HG02763 (cell line): ENCODE measurements at regions not wholly inside any gene's neighbourhood (a gene's known extent, or its start where the extent isn't known, plus 50 kb on each side); places are given as distances from the start of the nearest gene placed in this dataset.

Source experiments
- ATAC-seq: cut with Tn5 transposase; IDR thresholded peaks from one replicate; pipeline ENCODE4 v1.9.1; 2021; ENCODE audit warnings: mild to moderate bottlenecking, moderate library complexity; ENCODE audit not compliant: unreplicated experiment

GRCh38 chr1:239816081-239816782 lies 275.5 kb upstream of the FMN2 start:
- no peak for ATAC-seq

DNA sequence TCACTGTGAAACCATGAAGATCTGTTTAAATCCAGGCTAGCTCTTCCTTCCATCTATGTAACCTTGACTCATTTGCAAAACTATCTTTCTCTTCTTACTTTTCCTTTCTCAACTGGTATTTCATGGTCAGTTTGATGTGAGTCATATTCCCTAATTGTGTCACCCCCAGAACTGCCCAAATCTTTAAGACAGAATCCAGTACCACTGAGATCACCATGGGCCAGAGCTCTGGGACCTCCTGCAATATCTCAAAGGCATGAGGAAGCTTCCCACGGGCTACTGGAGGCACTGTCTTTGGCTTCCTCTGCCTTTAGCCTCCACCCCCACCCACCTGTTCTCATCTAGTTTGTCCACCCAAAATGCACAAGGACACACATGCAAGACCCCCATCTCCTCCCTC lies 274.4 kb upstream of the FMN2 start:
- no peak for ATAC-seq

GRCh38 chr1:239817801-239818200 lies 273.9 kb upstream of the FMN2 start:
- ATAC-seq: no peak

DNA sequence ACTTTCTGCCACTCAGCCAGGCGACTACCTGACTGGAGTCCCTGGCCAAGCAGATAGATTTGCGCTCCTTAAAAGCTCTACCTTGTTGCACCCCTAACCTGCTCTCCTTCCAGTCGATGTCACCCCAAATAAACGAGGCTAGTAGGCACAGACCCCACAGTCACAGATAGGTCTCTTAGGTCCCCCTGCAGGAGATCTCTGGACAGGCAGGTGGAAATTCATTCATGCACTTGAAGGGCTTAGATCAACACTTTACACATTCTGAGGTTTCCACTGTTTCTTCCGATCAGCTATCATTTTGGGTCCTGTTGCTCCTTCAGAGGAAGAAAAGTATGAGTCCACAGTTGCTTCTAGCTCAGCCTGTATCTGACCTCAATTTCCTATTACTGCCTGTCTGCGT lies 272.6 kb upstream of the FMN2 start:
- no peak for ATAC-seq

DNA sequence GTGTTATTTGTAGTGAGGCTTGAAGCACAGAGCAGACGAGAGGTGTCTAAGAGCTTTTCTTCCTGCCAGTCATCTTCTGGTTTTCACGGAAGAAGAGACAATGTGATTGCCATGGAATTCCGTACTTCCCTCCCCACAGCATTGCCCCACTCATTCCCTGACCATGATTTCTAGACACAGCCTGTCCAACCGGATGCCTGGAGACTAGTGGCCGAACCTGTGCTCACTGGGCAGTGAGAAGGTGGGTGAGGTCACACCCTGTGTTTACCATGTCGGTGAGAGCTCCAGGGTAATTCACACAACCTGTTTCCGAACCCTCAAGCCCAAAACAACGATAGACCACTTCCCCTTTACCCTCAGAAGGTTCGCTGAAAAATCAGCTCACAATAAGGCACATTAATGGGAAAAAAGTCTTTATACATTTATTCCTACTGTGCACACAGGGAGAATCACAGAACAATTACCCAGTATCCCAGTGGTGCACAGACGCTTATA lies 271.9 kb upstream of the FMN2 start:
- no peak for ATAC-seq

DNA sequence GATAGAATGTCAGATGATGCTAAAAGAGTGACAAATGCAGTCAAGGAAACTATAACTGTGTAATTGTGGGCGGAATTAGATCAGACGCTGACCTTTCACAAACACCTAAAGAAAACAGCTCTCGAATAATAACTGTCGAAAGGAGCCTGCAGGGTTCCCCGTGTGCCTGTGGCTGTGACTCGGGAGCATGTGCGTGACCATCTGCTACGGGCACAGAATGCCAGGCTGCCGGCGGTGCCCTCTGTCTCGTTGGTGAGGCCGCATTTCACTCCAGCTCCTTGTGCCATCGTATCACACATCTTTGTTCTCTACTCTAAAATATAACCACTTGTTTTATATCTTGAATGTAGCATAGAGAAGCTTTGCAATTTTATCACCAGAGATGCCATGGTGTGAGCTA lies 267.8 kb upstream of the FMN2 start:
- ATAC-seq: no peak

GRCh38 chr1:239826211-239826610 lies 265.5 kb upstream of the FMN2 start:
- no peak for ATAC-seq

DNA sequence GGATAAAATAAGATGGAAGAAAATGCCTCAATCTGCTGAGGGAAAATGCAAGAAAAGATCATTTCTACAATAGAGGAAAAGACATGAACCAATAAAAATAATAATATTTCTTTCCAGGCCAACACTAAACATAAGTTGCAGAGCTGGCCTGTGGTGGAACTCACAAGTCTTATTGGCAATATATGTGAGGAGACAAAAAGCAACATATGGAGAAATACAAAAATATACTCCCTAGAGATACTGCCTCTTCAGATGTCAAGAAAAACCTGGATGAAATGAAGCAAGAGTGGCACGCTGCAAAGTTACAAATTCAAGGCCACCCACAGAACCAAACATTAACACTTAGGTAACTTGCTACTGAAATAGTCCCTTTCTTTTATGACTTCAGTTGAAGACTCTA lies 264.9 kb upstream of the FMN2 start:
- no peak for ATAC-seq

GRCh38 chr1:239829535-239829934 lies 262.1 kb upstream of the FMN2 start:
- ATAC-seq: no peak

DNA sequence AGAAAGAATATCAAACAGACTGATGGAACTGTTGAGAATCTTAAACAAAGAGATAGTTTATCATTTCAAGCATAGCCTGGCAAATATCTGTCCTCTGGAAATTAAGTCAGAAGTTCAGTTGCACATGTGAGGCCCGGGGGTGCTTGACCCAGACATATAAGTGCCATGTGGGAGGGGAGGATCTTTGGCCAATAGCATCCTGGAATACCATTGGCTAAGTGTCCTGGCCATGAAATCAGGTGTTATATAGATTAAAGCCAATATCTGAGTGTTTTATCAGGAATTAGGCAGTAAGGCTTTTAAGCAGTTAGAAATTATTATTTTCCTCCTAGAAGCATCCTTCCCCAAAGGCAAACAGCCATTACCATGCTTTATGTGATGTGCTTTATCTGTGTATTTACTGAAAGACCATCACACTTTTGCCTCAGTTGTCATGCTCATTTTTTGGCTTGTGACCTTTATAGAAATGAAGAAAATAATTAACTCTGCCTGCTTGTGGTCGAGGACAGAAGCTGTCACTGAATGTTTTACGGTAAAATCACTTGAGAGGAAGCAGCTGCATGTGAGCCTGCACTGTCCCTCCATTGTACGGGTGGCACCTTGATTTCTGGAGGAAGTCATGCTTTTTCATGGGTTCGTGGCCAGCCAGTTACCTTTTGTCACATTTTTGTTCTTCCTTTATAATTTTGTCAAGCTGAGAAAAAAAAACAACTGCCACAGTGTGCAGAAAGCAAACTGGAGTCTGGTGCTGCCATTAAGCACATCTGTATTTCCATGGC lies 259.9 kb upstream of the FMN2 start:
- ATAC-seq: no peak

- no peak for ATAC-seq
Observed at GRCh38 chr1:239833723-239834122, 258.0 kb upstream of the FMN2 start.

DNA sequence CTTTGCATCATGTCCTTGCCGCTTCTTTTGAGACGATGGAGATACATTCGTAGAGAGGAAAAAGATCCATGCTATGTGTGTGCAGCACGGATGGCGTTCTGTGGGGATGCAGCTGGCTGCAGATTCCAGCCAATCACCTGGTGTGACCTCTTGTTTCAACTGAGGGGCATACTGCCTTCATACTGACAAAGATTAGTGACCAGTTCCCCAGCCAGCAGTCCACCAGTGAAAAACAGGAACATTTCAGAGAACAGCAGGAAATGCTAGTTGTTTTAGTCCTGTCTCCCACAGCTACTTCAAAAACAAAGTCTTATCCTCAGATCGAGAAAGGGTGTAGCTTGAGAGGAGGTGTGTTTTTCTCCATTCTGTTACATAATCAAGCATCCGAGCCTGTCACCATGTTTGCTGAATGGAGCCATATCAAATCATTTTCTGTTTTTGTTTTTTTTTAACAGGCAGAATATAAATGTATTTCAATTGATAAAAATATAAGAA lies 255.7 kb upstream of the FMN2 start:
- no peak for ATAC-seq

DNA sequence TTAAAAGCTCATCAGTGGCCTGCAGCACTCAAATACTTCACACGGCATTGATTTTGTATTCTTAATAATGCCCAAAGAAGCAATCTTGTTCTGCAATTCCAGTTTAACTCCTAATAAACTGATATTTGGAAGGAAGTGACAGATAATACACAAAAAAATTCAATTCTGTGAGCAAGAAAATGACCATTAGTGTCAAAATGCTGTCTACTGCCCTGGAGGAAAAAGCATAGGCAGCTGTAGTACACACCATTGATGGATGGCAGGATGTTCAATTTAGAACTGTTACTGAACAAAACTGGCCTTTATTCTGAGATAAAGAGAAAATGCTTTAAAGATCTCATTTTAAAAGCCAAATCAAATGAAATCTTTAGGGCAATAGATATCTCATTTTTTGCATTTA lies 251.3 kb upstream of the FMN2 start:
- ATAC-seq: no peak

GRCh38 chr1:239840790-239841189 lies 250.9 kb upstream of the FMN2 start:
- no peak for ATAC-seq

DNA sequence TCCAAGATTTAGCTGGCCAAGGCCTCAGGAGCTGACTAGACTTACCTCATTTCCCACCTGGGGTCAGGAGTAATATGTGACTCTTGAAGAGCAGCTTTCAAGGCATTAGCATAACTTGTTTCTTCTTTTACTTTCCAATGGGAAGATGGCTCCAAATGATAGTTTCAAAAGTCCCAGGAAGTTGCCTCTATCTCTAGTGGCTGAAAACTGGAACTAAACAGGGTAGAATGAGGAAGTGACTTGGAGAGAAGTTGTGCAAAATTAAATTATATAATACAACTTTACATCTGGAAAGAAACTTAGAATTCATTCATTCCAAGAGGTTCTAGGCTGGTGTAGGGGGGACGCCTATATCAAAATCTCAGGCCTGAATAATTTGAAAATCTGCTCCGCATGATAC lies 250.1 kb upstream of the FMN2 start:
- no peak for ATAC-seq

DNA sequence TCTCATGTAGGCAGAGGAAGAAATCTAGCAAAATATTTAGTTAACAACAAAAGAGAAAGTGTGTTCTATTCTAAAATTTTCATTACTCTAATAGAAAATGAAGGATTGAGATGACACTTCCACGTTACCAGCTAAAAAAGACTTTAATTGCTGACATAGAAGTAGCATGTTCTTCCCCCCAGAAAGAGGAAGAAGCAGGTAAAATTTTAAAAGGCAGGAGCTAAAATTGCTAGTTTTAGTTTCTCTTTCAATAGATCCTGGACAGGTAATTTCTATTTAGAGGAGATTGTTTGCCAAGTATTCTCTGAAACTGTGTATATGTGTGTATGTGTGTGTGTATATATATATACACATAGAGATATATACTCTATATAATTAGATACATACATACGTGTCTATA lies 248.1 kb upstream of the FMN2 start:
- ATAC-seq: no peak

DNA sequence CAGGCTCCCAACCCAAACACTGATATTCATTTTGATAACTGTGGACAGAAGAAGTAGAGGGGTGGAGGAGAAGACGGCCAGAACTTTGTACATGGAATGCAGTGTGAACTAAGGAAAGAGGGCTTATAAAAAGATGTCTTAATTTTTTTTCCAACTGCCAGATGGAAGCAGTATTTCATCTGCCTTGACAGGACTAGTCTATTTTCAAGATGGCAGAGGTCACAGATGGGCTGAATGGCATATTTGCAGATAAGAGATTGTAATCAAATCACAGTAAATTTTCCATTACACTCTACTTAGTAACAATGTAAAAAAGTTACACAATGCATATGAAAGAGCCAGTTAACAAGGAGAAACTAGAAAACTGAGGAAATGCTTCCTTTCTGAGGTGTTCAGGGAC lies 246.8 kb upstream of the FMN2 start:
- ATAC-seq: no peak

- ATAC-seq: no peak
Observed at GRCh38 chr1:239854922-239855321, 236.8 kb upstream of the FMN2 start.

- ATAC-seq: no peak
Observed at GRCh38 chr1:239856067-239856466, 235.6 kb upstream of the FMN2 start.

GRCh38 chr1:239856924-239857323 lies 234.8 kb upstream of the FMN2 start:
- ATAC-seq: no peak

DNA sequence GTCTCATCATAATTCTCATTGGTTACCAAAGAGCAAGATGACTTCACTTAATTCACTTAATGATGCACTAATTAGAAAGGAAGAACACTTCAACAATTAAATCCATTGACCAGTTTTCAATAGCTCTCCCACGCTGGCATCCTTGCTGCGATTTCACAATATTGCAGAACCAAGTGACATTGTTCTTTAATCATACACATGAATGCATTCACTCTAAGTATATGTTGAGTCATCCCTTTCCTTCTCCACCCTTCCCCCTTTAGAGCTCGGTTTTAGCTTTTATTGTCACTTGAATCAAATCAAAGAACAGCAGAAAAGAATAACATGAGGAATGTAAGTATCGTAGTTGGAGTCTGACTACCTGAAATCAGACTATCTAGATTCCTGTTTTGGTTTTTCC lies 233.6 kb upstream of the FMN2 start:
- no peak for ATAC-seq

- no peak for ATAC-seq
Observed at GRCh38 chr1:239858529-239858928, 233.2 kb upstream of the FMN2 start.
